HTR-8/SVneo (cell line): ENCODE measurements at regions not wholly inside any gene's neighbourhood (a gene's known extent, or its start where the extent isn't known, plus 50 kb on each side); places are given as distances from the start of the nearest gene placed in this dataset.
"Not testable (repeated sequence)": the region's sequence is repeated elsewhere in the genome, so short reads cannot be mapped to it uniquely, and the experiment has no call there.

ENCODE experiments used
- DNase-seq: peaks from one replicate; pipeline ENCODE4 v3.0.0; 2011; ENCODE audit warnings: low spot score, mixed read lengths; ENCODE audit not compliant: insufficient read length
- FAIRE-seq: peaks from 2 replicates; lab custom pipeline; 2011; peaks lifted over from hg19 to GRCh38; lab: Jason Lieb, UNC

DNA sequence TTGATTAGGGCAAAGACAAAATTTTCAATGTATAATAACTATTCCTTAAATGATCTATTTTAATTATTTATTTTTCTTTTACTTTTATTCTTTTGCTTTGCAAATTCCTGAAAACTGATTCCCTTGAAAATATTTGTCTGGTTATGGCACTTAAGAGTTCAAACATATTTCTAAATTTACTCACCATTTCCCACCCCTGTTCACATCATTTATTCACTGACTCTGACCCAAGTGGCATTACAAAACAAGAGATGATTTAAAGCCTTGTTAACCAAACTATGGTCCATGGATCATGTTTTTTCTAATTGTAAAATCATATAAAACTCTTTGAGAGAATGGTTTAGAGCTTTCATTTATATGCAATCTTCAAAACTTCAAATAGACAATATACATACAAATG, 1256.1 kb upstream of the LRRN3 start:
- FAIRE-seq (no peak), DNase-seq (no peak)

GRCh38 chr7:109835577-109835976, 1255.3 kb upstream of the LRRN3 start:
- no peak for FAIRE-seq
- no peak for DNase-seq

- DNase-seq (no peak), FAIRE-seq (no peak)
Measured at GRCh38 chr7:109836016-109836415, 1254.9 kb upstream of the LRRN3 start.

DNA sequence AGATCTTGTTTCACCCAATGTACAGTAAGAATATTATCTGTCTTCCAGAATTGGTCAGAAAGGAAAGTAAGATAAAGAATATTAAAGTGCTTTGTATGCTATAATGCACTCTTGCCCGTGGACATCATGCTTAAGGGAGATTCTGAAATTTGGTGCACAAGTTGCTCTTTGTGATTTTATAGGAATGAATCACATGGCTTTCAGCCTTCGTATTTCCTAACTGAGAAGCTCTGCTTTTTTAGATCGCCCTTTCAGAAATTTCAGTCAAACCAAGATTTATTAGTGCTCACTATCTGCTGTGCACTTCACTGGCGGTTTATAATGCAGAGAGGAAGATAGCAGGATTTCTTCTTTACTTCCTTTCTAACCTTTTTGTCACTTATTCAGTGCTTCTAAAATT, 1248.5 kb upstream of the LRRN3 start:
- no peak for DNase-seq

DNA sequence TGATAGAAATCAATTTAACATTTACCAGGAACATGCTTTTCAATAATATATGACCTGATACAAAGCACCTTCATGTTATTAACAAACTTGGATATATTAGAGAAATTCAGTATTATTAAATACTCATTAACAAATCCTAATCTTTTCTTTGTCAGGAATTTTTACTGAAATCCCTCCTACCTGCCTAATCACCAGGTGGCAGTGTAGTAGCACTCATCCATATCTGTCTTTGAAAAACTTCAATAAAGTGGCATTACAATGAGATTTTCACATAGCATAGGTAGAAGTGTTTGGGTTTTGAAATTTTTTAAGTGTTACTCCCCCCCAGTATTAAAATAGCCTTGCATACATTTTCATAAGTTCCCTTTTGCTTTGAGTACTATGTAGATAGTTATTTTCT, 1246.6 kb upstream of the LRRN3 start:
- FAIRE-seq (no peak), DNase-seq (no peak)

More for the DNA sequence above, 1248.5 kb upstream of the LRRN3 start:
- FAIRE-seq, result no peak

DNA sequence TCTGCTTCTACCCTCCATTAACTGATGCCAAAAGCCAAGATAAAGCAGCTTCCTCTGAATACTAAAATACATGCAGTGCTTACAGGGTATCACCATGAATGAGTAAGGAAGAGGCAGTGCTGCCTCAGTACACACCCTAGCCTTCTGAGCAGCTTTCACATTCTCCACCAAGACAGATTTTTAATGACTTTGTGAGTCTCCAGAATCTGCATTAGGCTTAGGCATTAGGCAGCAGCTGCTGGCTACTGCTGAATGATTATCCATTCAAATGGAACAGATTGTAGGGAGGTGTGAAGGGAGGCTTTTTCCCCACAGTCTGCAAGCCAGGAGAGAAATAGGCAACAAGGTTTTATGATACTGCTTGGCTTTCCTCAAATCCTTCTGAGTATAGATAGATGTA, 1226.7 kb upstream of the LRRN3 start:
- no peak for FAIRE-seq

DNA sequence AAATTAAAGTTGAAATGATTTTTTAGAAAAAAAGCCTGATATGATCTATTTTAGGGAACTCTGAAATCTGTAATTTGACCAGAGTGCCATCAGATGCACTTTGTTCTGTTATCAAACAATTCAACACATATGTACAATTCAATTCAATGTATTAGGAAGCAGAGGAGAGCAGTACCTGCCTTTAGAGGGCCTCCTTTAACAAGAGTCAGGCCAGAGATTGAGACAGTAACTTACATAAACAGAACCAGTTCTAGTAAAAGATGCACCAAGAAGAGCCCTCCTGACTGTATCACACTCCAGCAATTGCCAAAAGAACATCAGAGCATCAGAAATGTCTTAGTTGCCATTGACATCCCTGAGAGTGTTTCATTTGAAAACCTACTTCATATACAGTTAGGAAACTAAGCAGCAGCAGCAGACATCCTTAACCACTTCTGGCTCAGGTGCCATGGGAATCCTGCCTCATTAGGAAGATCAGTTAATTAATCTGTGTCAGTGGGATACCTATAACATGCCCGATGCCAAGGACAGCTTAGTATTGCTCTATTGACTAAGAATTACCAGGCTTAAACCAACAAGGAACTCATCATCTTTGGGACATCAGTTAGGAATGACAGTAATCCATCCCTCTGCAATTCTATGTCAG, 1222.6 kb upstream of the LRRN3 start:
- DNase-seq, result no peak
- FAIRE-seq, result no peak

More for the DNA sequence above, 1226.7 kb upstream of the LRRN3 start:
- DNase-seq, result no peak

DNA sequence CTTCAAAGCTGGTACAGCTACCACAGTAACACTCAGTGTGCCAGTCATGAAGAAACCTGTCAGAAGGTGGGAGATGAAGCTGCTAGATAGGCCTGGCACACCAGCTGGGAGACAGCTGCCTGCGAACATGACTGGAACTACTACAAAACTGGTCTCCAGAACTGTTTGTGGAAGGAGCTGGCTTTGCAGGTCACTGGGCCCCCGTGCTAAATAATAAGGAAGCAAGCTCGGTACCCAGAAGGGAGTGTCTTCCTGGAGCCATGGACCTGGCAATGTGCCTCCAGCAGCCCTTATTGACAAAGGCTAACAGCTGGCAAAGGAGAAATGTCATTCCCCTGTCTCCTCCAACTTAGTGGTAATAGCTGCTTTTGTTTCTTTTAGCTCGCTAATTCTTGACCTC, 1217.6 kb upstream of the LRRN3 start:
- FAIRE-seq, result no peak
- DNase-seq, result no peak

DNA sequence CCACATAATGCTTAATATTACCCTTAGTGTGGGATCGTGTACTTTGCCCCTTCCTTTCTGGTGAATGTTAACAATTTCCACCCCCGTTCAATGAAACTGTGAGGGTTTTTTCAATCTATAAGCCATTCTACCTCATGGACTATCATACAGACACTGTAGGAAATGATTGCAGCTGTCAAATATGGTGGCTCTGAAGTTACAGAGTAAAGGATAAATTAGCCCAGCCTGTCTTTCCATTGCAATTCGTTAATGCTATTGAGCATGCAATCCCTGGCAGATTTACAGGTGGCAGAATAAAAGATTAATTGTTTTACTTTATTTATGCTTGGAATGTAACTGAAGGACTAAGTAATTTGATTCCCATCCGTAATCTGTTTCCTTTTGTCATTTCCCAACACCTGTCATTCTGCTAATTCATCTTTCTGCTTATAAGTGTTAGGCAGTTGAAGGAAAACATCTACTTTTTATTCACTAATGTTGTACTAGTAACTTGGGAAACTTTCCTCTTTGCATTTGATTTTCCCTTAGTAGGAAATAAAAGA, 1211.6 kb upstream of the LRRN3 start:
- DNase-seq, result no peak
- no peak for FAIRE-seq

DNA sequence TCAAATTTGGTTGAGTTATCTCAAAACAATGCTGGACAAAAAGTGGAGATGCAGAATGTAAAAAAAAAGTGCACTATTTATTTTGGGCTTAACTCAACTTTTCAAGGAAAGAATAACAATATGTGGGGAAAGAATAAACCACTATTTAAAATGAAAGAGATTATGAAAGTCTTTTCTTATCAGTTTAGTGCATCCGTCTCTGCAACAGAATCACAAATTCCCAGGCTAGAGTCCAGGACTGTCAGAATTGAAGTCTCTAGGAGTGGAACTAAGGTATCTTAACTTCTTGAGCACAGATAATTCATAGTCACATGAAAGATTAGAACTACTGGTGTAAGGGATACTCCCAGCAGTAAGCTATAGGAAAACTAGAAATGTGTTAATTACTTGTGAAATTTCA, 1200.3 kb upstream of the LRRN3 start:
- FAIRE-seq, result no peak
- DNase-seq, result no peak

- FAIRE-seq (no peak), DNase-seq (no peak)
Measured at GRCh38 chr7:109893231-109893630, 1197.7 kb upstream of the LRRN3 start.

- no peak for FAIRE-seq
- DNase-seq, result no peak
Measured at GRCh38 chr7:109895536-109895935, 1195.4 kb upstream of the LRRN3 start.

DNA sequence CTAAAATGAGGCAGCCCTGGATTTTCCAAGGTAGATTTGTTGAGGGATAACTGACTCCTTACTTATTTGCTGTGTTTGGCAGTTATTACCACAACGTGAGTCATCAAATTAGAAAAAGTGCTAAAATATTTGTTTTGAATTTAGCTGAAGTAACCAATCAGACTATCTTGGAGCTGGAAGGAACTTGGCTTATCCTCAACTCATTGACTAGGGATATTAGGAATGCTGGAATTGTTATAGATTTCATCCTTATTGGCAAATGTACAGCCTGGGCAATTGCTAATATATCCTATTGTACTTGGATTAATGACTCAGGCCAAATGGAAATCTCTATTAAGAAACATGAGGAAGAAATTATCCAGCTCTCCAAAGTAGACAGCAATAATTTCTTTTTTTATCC, 1189.0 kb upstream of the LRRN3 start:
- DNase-seq (no peak), FAIRE-seq (no peak)

DNA sequence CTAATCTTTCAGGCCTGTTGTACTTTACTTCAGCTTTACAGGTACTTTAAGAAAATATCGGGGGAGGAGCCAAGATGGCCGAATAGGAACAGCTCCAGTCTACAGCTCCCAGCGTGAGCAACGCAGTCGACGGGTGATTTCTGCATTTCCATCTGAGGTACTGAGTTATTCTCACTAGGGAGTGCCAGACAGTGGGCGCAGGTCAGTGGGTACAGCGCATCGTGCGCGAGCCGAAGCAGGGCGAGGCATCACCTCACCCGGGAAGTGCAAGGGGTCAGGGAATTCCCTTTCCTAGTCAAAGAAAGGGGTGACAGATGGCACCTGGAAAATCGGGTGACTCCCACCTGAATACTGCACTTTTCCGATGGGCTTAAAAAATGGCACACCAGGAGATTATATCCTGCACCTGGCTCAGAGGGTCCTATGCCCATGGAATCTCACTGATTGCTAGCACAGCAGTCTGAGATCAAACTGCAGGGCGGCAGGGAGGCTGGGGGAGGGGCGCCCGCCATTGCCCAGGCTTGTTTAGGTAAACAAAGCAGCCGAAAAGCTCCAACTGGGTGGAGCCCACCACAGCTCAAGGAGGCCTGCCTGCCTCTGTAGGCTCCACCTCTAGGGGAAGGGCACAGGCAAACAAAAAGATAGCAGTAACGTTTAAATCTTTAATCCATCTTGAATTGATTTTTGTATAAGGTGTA, 1185.4 kb upstream of the LRRN3 start:
- FAIRE-seq, DNase-seq: not testable (repeated sequence)

GRCh38 chr7:109915670-109916069, 1175.3 kb upstream of the LRRN3 start:
- no peak for DNase-seq
- FAIRE-seq, result no peak

- FAIRE-seq (no peak), DNase-seq (no peak)
Measured at GRCh38 chr7:109926738-109927137, 1164.2 kb upstream of the LRRN3 start.

- DNase-seq (no peak), FAIRE-seq (no peak)
Measured at GRCh38 chr7:109930049-109930448, 1160.9 kb upstream of the LRRN3 start.

- FAIRE-seq, result no peak
Measured at GRCh38 chr7:109939207-109939606, 1151.7 kb upstream of the LRRN3 start.

DNA sequence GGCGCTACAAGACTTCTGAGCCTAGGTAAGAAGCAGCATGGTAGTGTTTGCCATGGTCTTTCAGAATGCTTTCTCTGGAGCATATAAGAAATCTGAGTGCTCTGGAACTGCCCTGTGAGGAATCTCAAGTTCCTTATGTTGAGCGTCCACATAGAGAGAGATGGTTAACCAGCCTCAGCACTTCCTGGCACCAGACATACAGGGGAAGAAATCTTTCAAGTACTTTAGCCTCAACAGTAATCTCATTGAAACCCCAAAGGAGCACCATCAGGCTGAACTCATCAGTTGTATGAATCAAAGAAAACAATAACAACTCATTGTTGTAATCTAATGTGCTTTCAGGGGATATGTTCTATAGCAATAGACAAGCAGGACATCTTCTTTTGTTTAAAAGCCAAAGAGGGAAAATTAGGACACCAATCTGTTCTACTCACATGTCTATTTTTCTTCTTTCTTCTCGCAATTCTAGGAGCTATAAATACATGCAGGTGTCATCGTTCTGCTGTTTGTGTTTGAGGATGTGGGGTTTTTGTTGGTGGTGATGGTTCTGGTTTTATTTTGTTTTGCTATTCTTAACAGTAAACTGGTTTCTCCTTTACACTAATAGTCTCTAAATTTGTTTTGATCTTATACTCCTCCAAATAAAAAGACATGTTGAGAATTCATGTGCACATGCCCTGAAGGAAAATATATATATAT, 1145.0 kb upstream of the LRRN3 start:
- FAIRE-seq, result no peak
- DNase-seq, result no peak

More at GRCh38 chr7:109939207-109939606, 1151.7 kb upstream of the LRRN3 start:
- DNase-seq, result no peak

DNA sequence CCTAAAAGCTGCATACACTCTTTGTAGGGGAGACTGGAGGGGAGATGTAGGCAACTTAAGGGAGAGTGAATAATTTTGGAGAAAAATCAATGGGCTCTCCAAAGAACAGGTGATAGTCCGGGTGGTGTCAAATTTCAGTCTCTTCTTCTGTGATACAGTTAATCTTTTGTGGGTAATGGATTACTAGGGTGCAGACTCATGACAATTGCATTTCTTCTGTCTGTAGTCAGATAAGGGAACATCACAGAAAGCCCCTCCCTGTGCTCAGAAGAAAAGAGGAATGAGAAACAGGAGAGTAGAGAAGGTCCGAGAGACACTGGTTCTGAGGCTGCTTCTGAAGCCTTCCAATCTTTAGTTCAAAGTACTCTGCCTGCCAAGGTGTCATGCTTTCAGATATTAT, 1140.7 kb upstream of the LRRN3 start:
- no peak for DNase-seq

More for the DNA sequence above, 1140.7 kb upstream of the LRRN3 start:
- FAIRE-seq, result no peak
